ENCODE measurements at regions not wholly inside any gene's neighbourhood (a gene's known extent, or its start where the extent isn't known, plus 50 kb on each side); places are given as distances from the start of the nearest gene placed in this dataset.
"Not testable (repeated sequence)": the region's sequence is repeated elsewhere in the genome, so short reads cannot be mapped to it uniquely, and the experiment has no call there.

DNA sequence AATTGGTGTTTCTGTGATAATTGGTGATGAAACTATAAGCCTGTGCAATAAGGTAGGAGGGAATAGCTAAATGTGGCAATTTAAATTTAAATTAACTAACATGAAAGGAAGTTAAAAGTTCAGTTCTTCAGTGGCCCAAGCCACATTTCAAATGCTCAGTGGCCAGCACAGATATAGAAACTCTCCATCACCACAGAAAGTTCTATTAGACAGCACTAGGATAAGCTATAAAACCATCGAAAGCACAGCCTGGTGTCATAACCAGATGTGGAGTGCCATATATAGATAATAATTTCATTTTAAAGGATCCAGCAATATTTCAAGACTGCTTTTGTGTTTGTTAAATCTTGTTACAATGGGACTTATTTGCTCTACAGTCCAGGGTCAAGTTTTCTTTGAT is 119.3 kb upstream of the NR3C2 start:
- Histone ChIP-seq H3K9me3 (ENCODE audit: control insufficient read depth in 2 of 2, insufficient read depth in 1 of 2, low read depth in 1 of 2, low read length in 1 of 2) (no peaks in the 10 kb centered on the region), H3K4me3 (ENCODE audit: low read depth in 1 of 3, low read length in 3 of 3) (no peak overlapping the region), H3K27ac (ENCODE audit: low read depth in 1 of 3, low read length in 2 of 3) (no peak overlapping the region), H3K36me3 (ENCODE audit: control insufficient read depth in 3 of 3, insufficient read depth in 2 of 3, low read depth in 1 of 3, low read length in 3 of 3) (no peaks in the 10 kb centered on the region), H3K4me1 (ENCODE audit: control insufficient read depth in 3 of 3, insufficient read depth in 2 of 3, low read depth in 1 of 3, low read length in 2 of 3) (no peaks in the 10 kb centered on the region), H3K27me3 (ENCODE audit: control insufficient read depth in 3 of 3, insufficient read depth in 3 of 3, low read length in 3 of 3) (no peaks in the 10 kb centered on the region)
- FAIRE-seq = no peak
- DNase-seq = no peak
- 82 to 90% (median 85%) methylated on average over 1 of the region's 1 CpG for WGBS, 3 donors

DNA sequence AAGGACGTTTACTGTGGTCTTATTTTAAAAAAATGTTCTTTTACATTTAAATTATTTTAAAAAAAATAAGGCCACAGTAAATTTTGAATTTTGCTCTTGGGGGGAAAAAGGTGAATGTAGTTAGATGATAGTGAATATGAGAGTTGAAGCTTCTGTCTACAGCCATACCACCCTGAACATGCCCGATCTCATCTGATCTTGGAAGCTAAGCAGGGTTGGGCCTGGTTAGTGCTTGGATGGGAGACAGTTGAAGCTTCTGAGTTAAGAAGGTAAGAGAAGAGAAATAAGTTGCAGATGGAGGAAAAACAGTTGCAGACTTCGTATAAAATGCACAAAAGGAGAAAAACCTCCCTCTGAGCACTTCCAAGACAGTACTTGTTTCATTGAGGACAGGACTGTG is 115.6 kb upstream of the NR3C2 start:
- 75 to 88% (median 76%) methylated on average over 3 of the region's 3 CpGs for WGBS, 3 donors
- Histone ChIP-seq H3K4me1 (ENCODE audit: control insufficient read depth in 3 of 3, insufficient read depth in 2 of 3, low read depth in 1 of 3, low read length in 2 of 3) (no peaks in the 10 kb centered on the region), H3K27ac (ENCODE audit: low read depth in 1 of 3, low read length in 2 of 3) (no peak overlapping the region), H3K36me3 (ENCODE audit: control insufficient read depth in 3 of 3, insufficient read depth in 2 of 3, low read depth in 1 of 3, low read length in 3 of 3) (no peaks in the 10 kb centered on the region), H3K4me3 (ENCODE audit: low read depth in 1 of 3, low read length in 3 of 3) (no peak overlapping the region), H3K27me3 (ENCODE audit: control insufficient read depth in 3 of 3, insufficient read depth in 3 of 3, low read length in 3 of 3) (no peaks in the 10 kb centered on the region), H3K9me3 (ENCODE audit: control insufficient read depth in 2 of 2, insufficient read depth in 1 of 2, low read depth in 1 of 2, low read length in 1 of 2) (no peaks in the 10 kb centered on the region)
- no peak for FAIRE-seq
- DNase-seq = no peak

- Histone ChIP-seq H3K4me3 (ENCODE audit: low read depth in 1 of 3, low read length in 3 of 3) (no peak overlapping the region), H3K9me3 (ENCODE audit: control insufficient read depth in 2 of 2, insufficient read depth in 1 of 2, low read depth in 1 of 2, low read length in 1 of 2) (no peaks in the 10 kb centered on the region), H3K27me3 (ENCODE audit: control insufficient read depth in 3 of 3, insufficient read depth in 3 of 3, low read length in 3 of 3) (no peaks in the 10 kb centered on the region), H3K27ac (ENCODE audit: low read depth in 1 of 3, low read length in 2 of 3) (no peak overlapping the region), H3K36me3 (ENCODE audit: control insufficient read depth in 3 of 3, insufficient read depth in 2 of 3, low read depth in 1 of 3, low read length in 3 of 3) (no peaks in the 10 kb centered on the region), H3K4me1 (ENCODE audit: control insufficient read depth in 3 of 3, insufficient read depth in 2 of 3, low read depth in 1 of 3, low read length in 2 of 3) (no peaks in the 10 kb centered on the region)
- WGBS, 3 donors = 83 to 88% (median 85%) methylated on average over 1 of the region's 1 CpG
- FAIRE-seq (no peak), DNase-seq (no peak)
Observed at GRCh38 chr4:148550788-148551187, 108.6 kb upstream of the NR3C2 start.

DNA sequence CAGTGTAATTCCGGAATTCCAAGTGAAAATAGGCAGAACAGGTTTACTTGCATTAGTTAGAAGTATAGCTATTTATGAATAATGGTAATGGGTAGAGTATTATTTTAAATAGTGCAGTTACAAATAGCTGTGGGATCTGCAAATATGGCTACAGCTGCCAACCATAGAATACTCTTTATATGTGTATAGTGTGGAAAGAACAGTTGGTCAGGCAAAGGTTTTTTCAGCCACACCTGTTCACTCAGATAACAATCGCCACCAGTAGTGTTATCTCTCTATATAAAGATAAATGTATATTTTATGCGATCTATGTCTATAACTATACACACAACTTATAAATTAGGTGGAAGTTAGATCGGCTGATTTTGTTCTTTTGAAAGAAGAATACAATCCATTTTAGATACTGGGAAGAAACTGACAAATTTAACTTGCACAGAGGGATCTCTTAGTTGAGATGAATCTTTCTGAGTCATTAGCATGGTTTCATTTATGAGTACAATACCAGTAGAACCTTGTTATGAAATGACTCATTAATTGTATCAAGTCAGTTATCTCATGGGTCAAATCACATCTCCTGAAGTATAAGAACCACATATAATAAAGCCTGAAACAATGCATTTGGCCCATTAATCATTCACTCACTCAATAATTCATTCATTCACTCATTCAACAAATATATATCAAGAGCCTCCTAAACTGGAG is 100.9 kb upstream of the NR3C2 start:
- WGBS, 3 donors = 46 to 74% (median 55%) methylated on average over 4 of the region's 4 CpGs
- FAIRE-seq = no peak
- Histone ChIP-seq H3K27ac (ENCODE audit: low read depth in 1 of 3, low read length in 2 of 3) (no peak overlapping the region), H3K36me3 (ENCODE audit: control insufficient read depth in 3 of 3, insufficient read depth in 2 of 3, low read depth in 1 of 3, low read length in 3 of 3) (no peaks in the 10 kb centered on the region), H3K27me3 (ENCODE audit: control insufficient read depth in 3 of 3, insufficient read depth in 3 of 3, low read length in 3 of 3) (no peaks in the 10 kb centered on the region), H3K9me3 (ENCODE audit: control insufficient read depth in 2 of 2, insufficient read depth in 1 of 2, low read depth in 1 of 2, low read length in 1 of 2) (no peaks in the 10 kb centered on the region), H3K4me3 (ENCODE audit: low read depth in 1 of 3, low read length in 3 of 3) (no peak overlapping the region), H3K4me1 (ENCODE audit: control insufficient read depth in 3 of 3, insufficient read depth in 2 of 3, low read depth in 1 of 3, low read length in 2 of 3) (peaks cover 0 to 3% (median 2%) of the 10 kb centered on the region in 3 donors)
- peak in 1 of 2 donors; percentile 62 for DNase-seq

DNA sequence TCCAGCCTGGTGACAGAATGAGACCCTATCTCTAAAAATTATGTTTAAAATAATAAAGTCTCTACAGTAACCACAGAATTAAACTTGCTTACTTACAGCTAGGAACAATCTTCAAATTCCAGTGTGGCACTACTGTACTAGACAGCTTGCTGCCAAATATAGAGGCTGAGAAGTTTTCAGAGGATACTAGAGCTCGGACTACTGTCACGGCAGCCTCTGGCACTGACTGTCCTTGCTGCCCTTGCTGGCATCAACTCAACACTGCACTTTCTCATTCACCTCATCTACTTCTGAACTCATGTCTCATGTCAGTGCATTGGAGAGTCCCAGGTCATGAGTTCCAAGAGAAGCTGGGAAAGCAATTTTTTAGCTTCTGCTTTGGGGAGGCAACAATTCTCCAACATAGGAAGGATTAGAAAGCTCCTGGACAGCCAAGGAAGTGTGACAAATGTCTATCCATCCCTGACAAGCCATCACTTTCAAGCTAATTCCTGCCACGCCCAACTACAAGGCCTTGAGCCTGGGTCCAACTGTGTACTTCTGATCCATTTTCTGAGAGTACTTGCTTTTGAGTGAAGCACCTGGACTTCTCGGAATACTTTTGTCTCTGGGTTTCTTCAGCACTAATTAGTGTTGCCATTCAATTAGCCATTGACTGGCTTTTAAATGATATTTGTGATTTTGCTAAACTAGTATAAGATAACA is 98.6 kb upstream of the NR3C2 start:
- WGBS, 3 donors = 67 to 91% (median 84%) methylated on average over 4 of the region's 4 CpGs
- peaks cover 0 to 3% (median 2%) of the 10 kb centered on the region in 3 donors for H3K4me1 ChIP-seq (ENCODE audit: control insufficient read depth in 3 of 3, insufficient read depth in 2 of 3, low read depth in 1 of 3, low read length in 2 of 3)
- H3K27me3 ChIP-seq (ENCODE audit: control insufficient read depth in 3 of 3, insufficient read depth in 3 of 3, low read length in 3 of 3) = no peaks in the 10 kb centered on the region
- FAIRE-seq (no peak), DNase-seq (no peak)
- H3K27ac ChIP-seq (ENCODE audit: low read depth in 1 of 3, low read length in 2 of 3) = no peak overlapping the region
- H3K9me3 ChIP-seq (ENCODE audit: control insufficient read depth in 2 of 2, insufficient read depth in 1 of 2, low read depth in 1 of 2, low read length in 1 of 2) = peaks cover 0 to 3% of the 10 kb centered on the region in 2 donors
- H3K4me3 ChIP-seq (ENCODE audit: low read depth in 1 of 3, low read length in 3 of 3) = no peak overlapping the region
- H3K36me3 ChIP-seq (ENCODE audit: control insufficient read depth in 3 of 3, insufficient read depth in 2 of 3, low read depth in 1 of 3, low read length in 3 of 3) = no peaks in the 10 kb centered on the region

DNA sequence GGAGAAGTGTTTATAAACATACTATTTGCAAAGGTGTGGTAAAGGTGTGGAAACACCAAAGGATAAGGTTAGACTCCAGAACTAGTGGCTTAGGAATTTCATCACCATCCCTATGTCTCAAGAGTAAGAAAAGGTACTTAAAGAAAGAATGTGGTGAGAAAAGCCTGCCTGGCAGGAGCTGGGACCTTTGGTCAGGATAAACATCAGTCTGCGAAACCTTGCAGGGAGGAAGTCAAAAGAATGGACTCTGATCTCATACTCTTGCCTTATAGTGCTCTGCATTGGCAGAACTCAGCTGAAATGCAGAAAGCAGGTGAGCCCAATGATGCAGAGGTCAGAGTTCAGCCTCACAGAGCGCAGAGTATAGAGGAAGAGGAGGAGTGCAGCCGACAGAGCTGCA is 97.2 kb upstream of the NR3C2 start:
- Histone ChIP-seq H3K9me3 (ENCODE audit: control insufficient read depth in 2 of 2, insufficient read depth in 1 of 2, low read depth in 1 of 2, low read length in 1 of 2) (peaks cover 0 to 13% of the 10 kb centered on the region in 2 donors), H3K27me3 (ENCODE audit: control insufficient read depth in 3 of 3, insufficient read depth in 3 of 3, low read length in 3 of 3) (no peaks in the 10 kb centered on the region), H3K4me3 (ENCODE audit: low read depth in 1 of 3, low read length in 3 of 3) (no peak overlapping the region), H3K4me1 (ENCODE audit: control insufficient read depth in 3 of 3, insufficient read depth in 2 of 3, low read depth in 1 of 3, low read length in 2 of 3) (peaks cover 0 to 3% (median 2%) of the 10 kb centered on the region in 3 donors), H3K36me3 (ENCODE audit: control insufficient read depth in 3 of 3, insufficient read depth in 2 of 3, low read depth in 1 of 3, low read length in 3 of 3) (no peaks in the 10 kb centered on the region), H3K27ac (ENCODE audit: low read depth in 1 of 3, low read length in 2 of 3) (no peak overlapping the region)
- no peak for FAIRE-seq
- peak; percentile 86 to 96 for DNase-seq
- WGBS, 3 donors = 16 to 51% (median 39%) methylated on average over 3 of the region's 3 CpGs

GRCh38 chr4:148533851-148534250 is 91.6 kb upstream of the NR3C2 start:
- DNase-seq; H3K27ac ChIP-seq (ENCODE audit: low read depth in 1 of 3, low read length in 2 of 3); H3K4me3 ChIP-seq (ENCODE audit: low read depth in 1 of 3, low read length in 3 of 3); H3K4me1 ChIP-seq (ENCODE audit: control insufficient read depth in 3 of 3, insufficient read depth in 2 of 3, low read depth in 1 of 3, low read length in 2 of 3); H3K36me3 ChIP-seq (ENCODE audit: control insufficient read depth in 3 of 3, insufficient read depth in 2 of 3, low read depth in 1 of 3, low read length in 3 of 3); FAIRE-seq; H3K27me3 ChIP-seq (ENCODE audit: control insufficient read depth in 3 of 3, insufficient read depth in 3 of 3, low read length in 3 of 3): not testable (repeated sequence)
- 90 to 93% (median 91%) methylated on average over 1 of the region's 1 CpG for WGBS, 3 donors
- peaks cover 0 to 19% of the 10 kb centered on the region in 2 donors for H3K9me3 ChIP-seq (ENCODE audit: control insufficient read depth in 2 of 2, insufficient read depth in 1 of 2, low read depth in 1 of 2, low read length in 1 of 2)

- H3K9me3 ChIP-seq (ENCODE audit: control insufficient read depth in 2 of 2, insufficient read depth in 1 of 2, low read depth in 1 of 2, low read length in 1 of 2) = peaks cover 0 to 9% of the 10 kb centered on the region in 2 donors
- no peak for DNase-seq
- no peak overlapping the region for H3K4me3 ChIP-seq (ENCODE audit: low read depth in 1 of 3, low read length in 3 of 3)
- H3K4me1 ChIP-seq (ENCODE audit: control insufficient read depth in 3 of 3, insufficient read depth in 2 of 3, low read depth in 1 of 3, low read length in 2 of 3) = no peaks in the 10 kb centered on the region
- no peak overlapping the region for H3K27ac ChIP-seq (ENCODE audit: low read depth in 1 of 3, low read length in 2 of 3)
- no peaks in the 10 kb centered on the region for H3K36me3 ChIP-seq (ENCODE audit: control insufficient read depth in 3 of 3, insufficient read depth in 2 of 3, low read depth in 1 of 3, low read length in 3 of 3)
- no peaks in the 10 kb centered on the region for H3K27me3 ChIP-seq (ENCODE audit: control insufficient read depth in 3 of 3, insufficient read depth in 3 of 3, low read length in 3 of 3)
- FAIRE-seq = no peak
Observed at GRCh38 chr4:148530114-148530513, 87.9 kb upstream of the NR3C2 start.

DNA sequence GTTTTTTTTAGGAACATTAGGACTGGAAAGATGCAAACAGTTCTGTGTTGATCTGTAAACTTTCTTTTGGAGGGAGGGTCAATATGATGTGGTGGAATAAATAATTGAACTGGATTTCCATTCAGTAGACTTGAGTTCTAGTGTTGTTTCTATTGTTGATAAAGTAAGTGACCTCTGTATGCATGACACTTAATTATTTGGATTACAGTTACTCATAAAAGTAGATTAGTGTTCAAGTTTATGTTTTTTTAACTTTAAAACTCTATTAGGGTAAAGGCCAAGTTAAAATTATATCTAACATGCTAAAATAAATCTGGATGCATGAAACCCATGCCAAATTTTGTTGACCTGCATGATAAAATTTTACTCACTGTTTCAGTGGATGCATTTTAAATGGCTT is 85.4 kb upstream of the NR3C2 start:
- Histone ChIP-seq H3K9me3 (ENCODE audit: control insufficient read depth in 2 of 2, insufficient read depth in 1 of 2, low read depth in 1 of 2, low read length in 1 of 2) (no peaks in the 10 kb centered on the region), H3K36me3 (ENCODE audit: control insufficient read depth in 3 of 3, insufficient read depth in 2 of 3, low read depth in 1 of 3, low read length in 3 of 3) (no peaks in the 10 kb centered on the region), H3K4me3 (ENCODE audit: low read depth in 1 of 3, low read length in 3 of 3) (no peak overlapping the region), H3K27me3 (ENCODE audit: control insufficient read depth in 3 of 3, insufficient read depth in 3 of 3, low read length in 3 of 3) (no peaks in the 10 kb centered on the region), H3K4me1 (ENCODE audit: control insufficient read depth in 3 of 3, insufficient read depth in 2 of 3, low read depth in 1 of 3, low read length in 2 of 3) (no peaks in the 10 kb centered on the region), H3K27ac (ENCODE audit: low read depth in 1 of 3, low read length in 2 of 3) (no peak overlapping the region)
- FAIRE-seq = no peak
- DNase-seq = no peak
